ENCODE measurements at regions not wholly inside any gene's neighbourhood (a gene's known extent, or its start where the extent isn't known, plus 50 kb on each side); places are given as distances from the start of the nearest gene placed in this dataset.
"Not testable (repeated sequence)": the region's sequence is repeated elsewhere in the genome, so short reads cannot be mapped to it uniquely, and the experiment has no call there.

- Histone ChIP-seq H3K4me3 (no peak overlapping the region), H3K36me3 (no peaks in the 10 kb centered on the region), H3K27ac (no peak overlapping the region), H3K4me1 (no peaks in the 10 kb centered on the region), H3K9me3 (peaks cover 0 to 5% (median 0%) of the 10 kb centered on the region in 3 donors), H3K27me3 (no peaks in the 10 kb centered on the region)
- WGBS, 2 donors: 29 to 30% methylated on average over 2 of the region's 2 CpGs
- intact Hi-C loops (cut with DNase I): no loop called here
- DNase-seq: no peak
- TF ChIP-seq POLR2A (IDR thresholded peaks at IDR 0.05): no peak
- TF ChIP-seq CTCF (IDR thresholded peaks at IDR 0.05): no peak
These were observed 418.5 kb upstream of the CNTNAP5 start for GRCh38 chr2:123606631-123607030.

DNA sequence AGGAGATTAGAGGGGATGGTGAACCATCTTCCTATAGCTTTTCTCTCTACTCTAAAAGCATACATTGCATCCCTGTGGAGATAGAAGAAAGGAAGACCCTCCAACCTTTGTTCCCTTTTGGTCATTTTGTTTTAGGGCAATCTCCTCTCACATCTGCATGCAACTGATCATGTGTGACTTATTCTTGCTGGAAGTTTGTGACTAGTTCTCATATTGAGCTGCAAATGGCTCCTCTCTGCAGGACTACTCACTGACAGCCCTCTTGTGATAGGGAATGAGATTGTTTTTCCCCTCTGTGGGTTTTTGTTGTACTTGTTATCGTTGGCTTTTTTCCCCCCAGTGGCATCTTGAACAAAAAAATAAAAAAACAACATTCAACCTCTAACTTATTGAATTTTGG is 416.0 kb upstream of the CNTNAP5 start:
- H3K36me3 ChIP-seq: no peaks in the 10 kb centered on the region
- no peak for DNase-seq
- H3K4me1 ChIP-seq: no peaks in the 10 kb centered on the region
- peaks cover 0 to 5% (median under 1%) of the 10 kb centered on the region in 3 donors for H3K9me3 ChIP-seq
- intact Hi-C loops (cut with DNase I): no loop called here
- 17 to 24% methylated on average over 1 of the region's 1 CpG for WGBS, 2 donors
- H3K27me3 ChIP-seq: no peaks in the 10 kb centered on the region
- no peak overlapping the region for H3K4me3 ChIP-seq
- H3K27ac ChIP-seq: no peak overlapping the region
- TF ChIP-seq POLR2A (IDR thresholded peaks at IDR 0.05) (no peak), CTCF (IDR thresholded peaks at IDR 0.05) (no peak)

GRCh38 chr2:123614596-123614995 is 410.5 kb upstream of the CNTNAP5 start:
- TF ChIP-seq POLR2A (IDR thresholded peaks at IDR 0.05) (no peak), CTCF (IDR thresholded peaks at IDR 0.05) (no peak)
- Histone ChIP-seq H3K36me3 (no peaks in the 10 kb centered on the region), H3K27ac (no peak overlapping the region), H3K9me3 (peaks cover 0 to 20% (median 5%) of the 10 kb centered on the region in 3 donors), H3K4me3 (no peak overlapping the region), H3K27me3 (no peaks in the 10 kb centered on the region), H3K4me1 (no peaks in the 10 kb centered on the region)
- intact Hi-C loops (cut with DNase I): no loop called here
- DNase-seq: no peak

DNA sequence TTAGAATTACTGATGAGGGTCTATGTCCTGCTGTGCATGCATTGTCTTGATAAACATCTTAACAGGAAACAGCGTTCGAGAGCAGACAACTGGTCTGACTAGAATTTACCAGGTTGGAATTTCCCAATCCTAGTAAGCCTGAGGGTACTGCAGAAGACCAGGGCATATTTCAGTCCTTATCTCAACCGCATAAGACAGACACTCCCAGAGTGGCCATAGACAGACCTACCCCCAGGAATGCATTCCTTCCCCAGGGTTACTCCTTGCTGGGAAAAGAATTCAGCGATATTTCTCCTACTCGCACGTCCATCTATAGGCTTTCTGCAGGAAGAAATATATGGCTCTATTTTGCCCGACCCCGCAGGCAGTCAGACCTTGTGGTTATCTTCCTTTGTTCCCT is 406.4 kb upstream of the CNTNAP5 start:
- DNase-seq; H3K4me3 ChIP-seq; H3K36me3 ChIP-seq; H3K27me3 ChIP-seq; intact Hi-C loops (cut with DNase I); H3K27ac ChIP-seq; H3K4me1 ChIP-seq: not testable (repeated sequence)
- H3K9me3 ChIP-seq: peaks cover 0 to 20% (median 5%) of the 10 kb centered on the region in 3 donors
- 81 to 86% methylated on average over 8 of the region's 8 CpGs for WGBS, 2 donors

DNA sequence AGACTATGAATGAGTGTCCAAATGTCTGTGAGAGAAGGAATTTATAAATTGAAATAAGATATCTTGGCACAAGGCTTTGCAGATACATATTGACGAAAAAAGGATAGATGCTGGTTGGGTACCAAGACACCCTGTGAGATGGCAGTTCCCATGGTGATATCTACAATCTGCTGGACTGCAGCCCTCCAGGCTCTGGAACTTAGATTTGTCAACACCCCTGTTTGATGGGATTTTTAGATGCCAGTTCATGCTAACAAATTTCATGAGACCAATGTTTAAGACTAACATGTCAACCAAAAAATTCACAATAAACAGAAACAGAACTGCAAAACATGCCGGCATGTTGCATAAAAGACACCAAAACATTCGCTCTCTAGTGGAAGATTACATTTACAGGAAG is 400.3 kb upstream of the CNTNAP5 start:
- Histone ChIP-seq H3K27ac (no peak overlapping the region), H3K4me3 (no peak overlapping the region), H3K9me3 (peaks cover 0 to 4% (median 0%) of the 10 kb centered on the region in 3 donors), H3K27me3 (no peaks in the 10 kb centered on the region), H3K4me1 (no peaks in the 10 kb centered on the region), H3K36me3 (no peaks in the 10 kb centered on the region)
- TF ChIP-seq POLR2A (IDR thresholded peaks at IDR 0.05) (no peak), CTCF (IDR thresholded peaks at IDR 0.05) (no peak)
- WGBS, 2 donors: 82 to 87% methylated on average over 3 of the region's 3 CpGs
- intact Hi-C loops (cut with DNase I): no loop called here
- no peak for DNase-seq

DNA sequence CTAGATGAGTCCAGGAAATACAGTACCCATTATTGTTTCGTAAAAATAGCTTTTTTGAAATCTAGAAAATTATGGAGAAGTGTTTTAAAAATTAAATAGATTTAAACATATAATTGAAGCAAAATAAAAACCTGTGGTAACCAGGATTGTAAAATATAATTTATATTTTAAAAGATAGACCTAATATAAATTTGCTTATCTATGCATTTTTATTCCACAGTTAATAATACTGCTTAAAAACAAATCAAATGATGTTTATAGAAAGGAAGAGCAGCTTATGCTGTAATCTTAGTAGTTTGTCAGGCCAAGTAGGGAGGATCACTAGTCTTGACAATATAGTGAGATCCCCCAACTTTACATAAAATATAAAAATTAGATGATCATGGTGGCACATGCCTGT is 388.9 kb upstream of the CNTNAP5 start:
- H3K27ac ChIP-seq: no peak overlapping the region
- H3K27me3 ChIP-seq: no peaks in the 10 kb centered on the region
- intact Hi-C loops (cut with DNase I): no loop called here
- 69 to 83% methylated on average over 1 of the region's 1 CpG for WGBS, 2 donors
- H3K4me3 ChIP-seq: no peak overlapping the region
- H3K9me3 ChIP-seq: no peaks in the 10 kb centered on the region
- DNase-seq: no peak
- TF ChIP-seq POLR2A (IDR thresholded peaks at IDR 0.05): no peak
- TF ChIP-seq CTCF (IDR thresholded peaks at IDR 0.05): no peak
- H3K36me3 ChIP-seq: no peaks in the 10 kb centered on the region
- H3K4me1 ChIP-seq: no peaks in the 10 kb centered on the region

Measured in esophagus squamous epithelium (tissue), 5 donors.